Fibroblast of skin of right quadriceps (primary cell): ENCODE measurements at regions not wholly inside any gene's neighbourhood (a gene's known extent, or its start where the extent isn't known, plus 50 kb on each side); places are given as distances from the start of the nearest gene placed in this dataset.
A peak's percentile ranks its signal among the peaks of the same experiment; 100 is the strongest.
"Not testable (repeated sequence)": the region's sequence is repeated elsewhere in the genome, so short reads cannot be mapped to it uniquely, and the experiment has no call there.

Experiments used
- DNase-seq: peaks from one replicate; pipeline ENCODE4 v3.0.0-alpha.2; 2013

DNA sequence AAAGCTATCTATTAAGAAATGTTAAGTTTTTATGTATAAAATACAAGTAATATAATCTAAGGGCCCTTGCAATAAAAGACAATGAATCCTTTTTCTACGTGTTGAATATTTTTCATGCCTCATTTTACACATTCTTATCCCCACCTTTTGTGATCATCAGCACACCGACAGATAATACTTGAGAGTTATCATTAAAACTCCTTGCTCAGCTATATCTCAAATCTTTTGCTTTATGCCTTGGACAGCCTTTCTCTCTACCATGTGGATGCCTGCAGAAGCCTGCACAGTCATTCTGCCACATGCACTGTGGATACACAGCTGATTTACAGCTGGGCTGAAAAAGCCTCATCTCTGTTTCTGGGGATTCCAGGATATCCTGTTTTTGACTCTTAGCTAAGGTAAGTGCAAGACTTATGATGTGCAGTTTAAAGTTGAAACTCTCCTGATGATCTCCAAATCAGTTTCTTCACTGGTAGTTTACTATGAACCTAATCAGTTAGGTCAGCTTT lies 1565.1 kb downstream of the SI start:
- DNase-seq, result no peak

DNA sequence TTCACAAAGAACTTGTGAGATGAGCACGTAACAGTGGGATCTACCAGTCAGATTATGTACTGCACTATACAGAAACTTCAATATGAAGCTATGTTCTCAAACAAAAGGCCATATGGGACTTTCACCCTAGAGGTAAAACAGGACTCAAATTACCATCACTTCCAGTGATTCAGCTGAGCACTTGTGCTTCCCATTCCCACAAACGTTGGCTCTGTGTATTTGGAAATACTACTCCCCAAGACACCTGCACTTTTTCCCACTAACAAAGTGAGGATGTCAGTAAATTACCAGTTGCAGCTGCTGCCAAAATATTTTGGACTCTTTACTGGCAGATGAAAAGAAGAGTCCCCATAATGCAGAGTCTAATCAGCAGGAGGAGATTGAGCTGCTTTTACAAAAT lies 1570.1 kb downstream of the SI start:
- DNase-seq, result no peak

DNA sequence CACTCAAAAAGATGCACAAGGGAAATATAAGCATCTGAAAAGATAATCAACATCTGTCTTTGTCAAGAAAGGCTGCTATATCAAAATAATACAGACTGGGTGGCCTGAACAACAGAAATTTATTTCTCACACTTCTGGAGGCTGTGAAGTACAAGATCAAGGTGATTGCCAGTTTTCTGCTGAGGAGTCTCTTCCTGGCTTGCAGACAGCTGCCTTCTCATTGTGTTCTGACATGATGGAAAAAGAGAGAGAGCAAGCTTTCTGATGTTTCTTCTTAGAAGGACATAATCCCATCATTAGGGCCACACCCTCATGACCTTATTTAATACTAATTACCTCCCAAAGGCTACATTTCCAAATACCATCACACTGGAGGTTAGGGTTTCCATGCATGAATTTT lies 1573.3 kb downstream of the SI start:
- DNase-seq, result no peak

DNA sequence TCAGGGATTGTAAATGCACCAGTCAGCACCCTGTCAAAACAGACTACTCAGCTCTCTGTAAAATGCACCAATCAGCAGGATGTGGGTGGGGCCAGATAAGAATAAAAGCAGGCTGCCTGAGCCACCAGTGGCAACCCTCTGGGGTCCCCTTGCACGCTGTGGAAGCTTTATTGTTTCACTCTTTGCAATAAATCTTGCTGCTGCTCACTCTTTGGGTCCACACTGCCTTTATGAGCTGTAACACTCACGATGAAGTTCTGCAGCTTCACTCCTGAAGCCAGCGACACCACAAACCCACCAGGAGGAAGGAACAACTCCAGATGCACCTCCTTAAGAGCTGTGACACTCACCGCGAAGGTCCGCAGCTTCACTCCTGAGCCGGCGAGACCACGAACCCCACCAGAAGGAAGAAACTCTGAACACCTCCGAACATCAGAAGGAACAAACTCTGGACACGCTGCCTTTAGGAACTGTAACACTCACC lies 1578.5 kb downstream of the SI start:
- DNase-seq, result not testable (repeated sequence)

DNA sequence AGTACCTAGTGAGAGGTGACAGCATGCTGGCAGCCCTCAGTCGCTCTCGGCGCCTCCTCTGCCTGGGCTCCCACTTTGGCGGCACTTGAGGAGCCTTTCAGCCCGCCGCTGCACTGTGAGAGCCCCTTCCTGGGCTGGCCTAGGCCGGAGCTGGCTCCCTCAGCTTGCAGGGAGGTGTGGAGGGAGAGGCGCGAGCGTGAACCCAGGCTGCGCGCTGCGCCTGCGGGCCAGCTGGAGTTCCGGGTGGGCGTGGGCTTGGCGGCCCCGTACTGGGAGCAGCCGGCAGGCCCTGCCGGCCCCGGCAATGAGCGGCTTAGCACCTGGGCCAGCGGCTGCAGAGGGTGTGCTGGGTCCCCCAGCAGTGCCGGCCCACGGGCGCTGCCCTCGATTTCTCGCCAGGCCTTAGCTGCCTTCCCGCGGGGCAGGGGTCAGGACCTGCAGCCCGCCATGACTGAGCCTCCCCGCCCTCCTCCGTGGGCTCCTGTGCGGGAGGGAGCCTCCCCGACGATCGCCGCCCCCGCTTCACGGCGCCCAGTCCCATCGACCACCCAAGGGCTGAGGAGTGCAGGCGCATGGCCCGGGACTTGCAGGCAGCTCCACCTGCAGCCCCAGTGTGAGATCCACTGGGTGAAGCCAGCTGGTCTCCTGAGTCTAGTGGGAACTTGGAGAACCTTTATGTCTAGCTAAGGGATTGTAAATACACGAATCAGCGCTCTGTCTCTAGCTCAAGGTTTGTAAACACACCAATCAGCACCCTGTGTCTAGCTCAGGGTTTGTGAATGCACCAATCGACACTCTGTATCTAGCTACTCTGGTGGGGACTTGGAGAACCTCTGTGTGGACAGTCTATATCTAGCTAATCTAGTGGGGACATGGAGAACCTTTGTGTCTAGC lies 1579.2 kb downstream of the SI start:
- DNase-seq, result not testable (repeated sequence)

DNA sequence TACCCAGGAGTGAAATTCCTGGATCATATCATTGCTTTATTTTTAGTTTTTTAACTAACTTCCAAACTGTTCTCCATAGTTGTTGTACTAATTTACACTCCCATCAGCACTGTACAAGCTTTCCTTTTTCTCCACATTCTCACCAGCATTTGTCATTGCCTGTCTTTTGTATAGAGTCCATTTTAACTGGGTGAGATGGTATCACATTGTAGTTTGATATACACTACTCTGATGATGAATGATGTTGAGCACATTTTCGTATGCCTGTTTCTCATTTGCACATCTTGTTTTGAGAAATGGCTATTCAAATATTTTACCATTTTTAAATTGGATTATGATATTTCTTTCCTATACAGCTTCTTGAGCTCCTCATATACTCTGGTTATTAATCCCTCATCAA lies 1586.6 kb downstream of the SI start:
- no peak for DNase-seq

DNA sequence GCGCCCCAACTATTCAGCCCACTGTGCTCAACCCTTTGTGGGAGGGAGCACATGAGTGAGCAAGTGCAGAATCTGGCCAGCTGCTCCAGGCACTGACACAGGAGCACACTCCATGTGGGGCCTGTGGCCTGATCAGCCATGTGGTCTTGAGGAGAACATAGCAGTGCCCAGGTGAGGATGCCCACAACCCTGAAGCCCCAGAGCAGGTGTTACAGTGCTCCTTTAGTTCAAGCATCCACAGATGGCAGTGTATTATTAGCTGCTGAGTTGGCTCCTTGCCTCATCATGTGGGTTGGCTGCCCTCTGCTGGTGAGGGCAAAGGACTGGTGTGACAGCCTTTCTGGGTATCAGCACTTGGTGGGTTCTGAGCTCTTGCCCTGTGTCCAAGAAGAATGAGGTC lies 1588.2 kb downstream of the SI start:
- DNase-seq, result peak; percentile 20

DNA sequence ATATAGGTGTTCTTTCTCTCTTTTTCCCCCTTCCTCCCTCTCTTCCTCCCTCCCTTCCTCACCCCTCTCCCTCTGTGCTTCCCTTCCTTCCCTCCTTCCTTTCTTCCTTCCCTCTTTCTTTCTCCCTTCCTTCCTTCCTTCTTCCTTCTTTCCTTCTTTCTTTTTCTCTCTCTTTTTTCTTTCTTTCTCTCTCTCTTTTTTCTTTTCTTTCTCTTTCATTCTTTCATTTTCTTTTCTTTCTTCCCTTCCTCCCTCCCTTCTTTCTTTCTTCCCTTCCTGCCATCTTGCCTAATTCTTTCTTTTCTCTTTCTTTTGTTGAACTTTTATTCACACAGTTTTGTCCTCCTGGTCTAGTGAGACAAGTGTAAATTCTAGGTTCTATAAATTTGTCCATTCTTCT lies 1595.6 kb downstream of the SI start:
- DNase-seq, result no peak

DNA sequence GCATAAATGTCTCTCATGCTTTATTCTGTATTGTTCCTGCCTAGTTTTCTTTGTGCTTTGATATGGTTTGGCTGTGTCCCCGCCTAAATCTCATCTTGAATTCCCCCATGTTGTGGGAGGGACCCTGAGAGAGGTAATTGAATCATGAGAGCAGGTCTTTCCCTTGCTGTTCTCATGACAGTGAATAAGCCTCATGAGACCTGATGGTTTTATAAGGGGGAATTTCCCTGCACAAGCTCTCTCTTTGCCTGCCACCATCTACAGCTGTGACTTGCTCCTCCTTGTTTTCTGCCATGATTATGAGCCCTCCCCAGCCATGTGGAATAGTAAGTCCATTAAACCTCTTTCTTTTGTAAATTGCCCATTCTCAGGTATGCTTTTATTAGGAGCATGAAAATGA lies 1596.6 kb downstream of the SI start:
- DNase-seq, result no peak

DNA sequence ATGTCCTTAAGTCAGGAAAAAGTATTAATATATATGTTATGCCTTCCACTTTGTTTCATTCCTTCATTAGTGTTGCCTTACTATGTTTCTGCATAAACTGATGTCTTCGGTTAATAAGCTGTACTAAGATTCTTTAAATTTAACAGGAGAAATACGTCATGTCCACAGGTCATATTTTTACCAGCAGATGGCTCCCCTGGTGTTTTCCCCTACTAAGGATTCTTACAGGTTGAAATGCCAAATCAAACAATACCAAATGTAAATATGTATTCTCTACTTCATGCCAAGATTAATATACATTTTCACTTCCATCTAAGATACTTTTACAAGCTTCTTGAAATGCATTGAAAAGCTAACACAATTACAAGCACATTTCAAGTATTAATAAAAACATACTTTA lies 1602.1 kb downstream of the SI start:
- DNase-seq, result no peak

DNA sequence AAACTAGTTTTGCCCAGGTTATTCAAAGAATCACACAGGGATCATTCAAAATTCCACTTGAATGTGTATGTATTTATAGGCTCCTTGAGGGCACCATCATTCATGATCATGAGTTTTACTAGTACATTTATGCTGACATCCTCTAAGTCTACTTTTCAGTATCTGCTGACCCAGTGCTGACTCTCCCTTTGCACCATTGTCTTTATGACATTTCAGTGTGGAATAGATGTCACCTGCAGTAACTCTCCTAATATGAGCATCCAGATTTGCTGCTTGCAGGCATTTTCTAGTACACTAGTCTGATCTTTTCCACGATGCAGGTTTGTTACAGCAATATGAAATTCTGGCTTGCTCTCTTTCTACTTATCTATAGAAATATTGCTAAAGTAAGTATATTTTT lies 1603.5 kb downstream of the SI start:
- no peak for DNase-seq

DNA sequence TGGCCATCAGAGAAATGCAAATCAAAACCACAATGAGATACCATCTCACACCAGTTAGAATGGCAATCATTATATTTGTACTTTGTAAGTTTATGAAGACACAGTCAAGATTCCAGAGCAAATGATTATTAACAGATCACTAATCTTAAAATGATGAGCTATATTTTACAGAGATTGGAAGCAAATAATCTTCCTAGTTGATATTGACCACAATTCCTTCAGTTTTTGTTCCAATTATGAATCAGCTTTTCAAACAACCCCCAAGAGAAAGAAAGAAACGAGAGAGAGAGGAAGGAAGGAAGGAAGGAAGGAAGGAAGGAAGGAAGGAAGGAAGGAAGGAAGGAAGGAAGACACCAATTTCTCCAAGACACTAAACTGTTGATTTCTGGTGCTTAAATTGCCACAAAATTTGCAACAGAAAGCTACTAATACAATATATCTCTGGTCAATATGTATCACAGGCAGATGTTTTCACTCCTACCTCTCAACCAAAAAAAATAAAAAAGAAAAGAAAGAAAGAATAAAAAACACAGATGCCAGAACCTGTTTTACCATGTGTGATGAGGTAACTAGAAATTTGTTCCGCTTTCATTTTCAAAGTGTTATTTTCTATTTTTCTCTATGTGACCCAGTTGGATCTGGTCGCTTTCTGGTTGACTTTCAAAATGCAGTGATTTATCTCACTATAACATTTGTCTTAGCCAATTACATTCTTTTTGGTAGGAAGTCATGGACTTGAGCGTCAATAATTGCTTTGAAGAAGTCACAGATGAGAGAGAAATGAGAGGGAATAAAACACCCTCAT lies 1609.6 kb downstream of the SI start:
- no peak for DNase-seq

DNA sequence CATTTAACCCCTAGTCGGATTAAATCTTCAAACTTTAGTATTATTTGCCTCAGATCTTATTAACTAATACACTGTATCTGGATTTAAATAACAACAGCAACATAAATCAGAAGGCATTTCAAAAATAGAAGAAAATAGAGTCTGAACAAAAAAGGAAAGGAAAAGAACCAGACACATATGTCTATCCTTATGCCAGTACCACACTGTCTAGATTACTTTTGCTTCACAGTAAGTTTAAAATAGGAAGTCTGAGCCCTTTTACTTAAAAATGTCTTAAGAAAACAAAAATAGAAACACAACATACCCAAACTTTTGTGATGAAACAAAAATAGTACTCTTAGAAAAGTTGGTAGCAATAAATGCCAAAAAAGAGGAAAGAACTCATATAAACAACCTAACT lies 1615.8 kb downstream of the SI start:
- no peak for DNase-seq

DNA sequence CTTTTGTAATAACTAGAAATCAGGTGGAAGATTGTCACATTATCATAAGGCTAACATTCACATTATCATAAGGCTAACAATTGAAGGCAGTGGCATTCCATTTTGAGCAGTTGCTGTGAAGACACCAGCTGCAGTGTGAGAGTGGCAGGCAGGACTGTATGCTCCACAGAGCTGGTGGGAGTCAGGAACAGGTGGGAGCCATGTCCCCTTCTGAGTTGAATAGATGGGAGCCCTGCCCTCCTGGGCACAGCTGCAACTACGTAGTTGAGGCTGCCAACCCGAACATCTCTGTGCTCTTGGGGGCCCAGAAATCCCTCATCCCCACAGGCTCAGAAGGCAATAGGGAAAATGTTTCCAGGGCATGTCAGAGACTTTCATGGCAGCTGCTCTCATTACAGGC lies 1627.6 kb downstream of the SI start:
- no peak for DNase-seq

DNA sequence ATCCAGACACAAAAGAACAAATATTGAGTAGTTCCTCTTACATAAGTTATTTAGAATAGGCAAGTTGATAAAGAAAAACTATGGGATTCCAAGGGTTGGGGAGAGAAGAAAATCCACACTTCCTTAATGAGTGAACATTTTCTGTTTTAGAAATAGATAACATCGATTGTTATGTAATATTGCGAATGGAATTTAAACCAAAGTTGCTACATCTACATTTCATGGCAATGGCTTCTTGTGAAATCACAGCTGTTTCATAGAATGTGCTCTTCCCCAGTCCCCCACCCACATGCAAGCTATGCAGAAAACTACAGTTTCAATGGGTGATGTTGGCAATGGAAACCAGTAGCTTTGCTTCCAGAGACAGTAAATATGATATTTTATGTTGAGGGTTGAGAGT lies 1639.5 kb downstream of the SI start:
- DNase-seq, result no peak

DNA sequence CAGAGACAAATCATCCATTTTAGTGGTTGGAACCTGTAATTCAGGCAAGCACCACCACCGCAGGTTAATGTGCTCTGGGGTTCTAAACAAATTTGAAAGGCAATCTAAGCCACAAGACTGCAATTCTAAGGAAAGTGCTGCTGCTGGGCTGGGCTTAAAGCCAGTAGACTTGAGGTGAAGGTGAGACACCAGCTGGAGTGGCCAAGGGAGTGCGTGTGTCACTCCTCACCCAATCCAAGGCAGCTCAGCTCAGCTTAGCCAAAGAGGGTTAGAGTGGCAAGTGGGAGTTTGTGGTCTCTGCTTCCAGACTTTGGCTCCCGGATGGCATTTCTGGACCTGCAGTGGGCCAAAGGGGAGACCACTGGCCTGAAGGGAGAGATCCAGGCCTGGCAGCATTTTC lies 1655.6 kb downstream of the SI start:
- no peak for DNase-seq

DNA sequence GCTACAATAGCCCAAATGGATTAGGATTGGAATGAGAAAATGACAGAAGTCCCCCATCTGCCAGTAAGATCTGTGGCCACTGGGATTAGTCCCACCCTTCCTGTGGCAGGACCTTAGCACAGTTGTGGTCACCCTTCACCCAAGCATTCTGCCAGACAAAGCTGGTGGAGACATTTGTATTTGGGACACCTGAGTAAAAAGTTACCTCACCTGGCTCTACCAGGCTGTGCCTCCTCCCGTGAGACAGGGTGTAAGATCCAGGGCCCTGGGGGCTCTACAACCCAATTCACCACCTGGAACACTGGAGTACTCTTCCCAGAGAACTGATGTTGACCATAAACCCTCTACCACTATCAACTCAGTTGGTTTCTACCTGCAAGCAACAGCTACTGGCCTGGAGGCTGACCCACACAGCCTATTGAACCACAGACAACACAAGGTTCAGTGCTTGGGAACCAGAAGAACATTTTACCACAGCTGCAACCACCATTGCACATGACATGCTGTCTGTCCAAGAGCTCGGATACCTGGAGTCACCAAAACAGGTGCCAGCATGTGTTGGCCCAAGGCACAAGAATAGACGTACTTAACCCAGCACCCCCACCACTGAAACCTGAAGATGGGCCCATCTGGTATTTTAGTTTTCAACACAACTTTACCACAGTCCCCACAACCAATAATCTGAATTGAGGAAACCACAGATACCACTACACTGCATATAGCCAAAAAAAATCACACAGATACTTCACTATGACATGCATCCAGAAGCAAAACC lies 1686.7 kb downstream of the SI start:
- no peak for DNase-seq

DNA sequence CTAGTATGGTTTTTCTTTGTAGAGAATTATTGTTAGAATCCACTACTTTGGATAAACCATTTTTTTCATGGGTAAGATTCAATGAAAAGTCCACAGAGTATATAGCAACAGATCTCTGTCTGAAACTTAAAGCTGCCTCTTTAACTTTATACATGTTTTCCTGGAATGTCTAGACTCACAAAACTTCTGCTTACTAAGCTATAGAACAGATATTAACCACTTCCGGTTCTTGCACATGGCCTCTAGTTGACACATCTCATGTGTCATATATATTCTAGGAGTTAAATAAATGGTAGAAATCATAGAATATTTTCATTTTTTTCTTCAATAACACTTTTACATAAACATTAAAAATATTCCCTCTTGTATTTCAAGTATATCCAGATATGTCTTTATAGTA lies 1693.9 kb downstream of the SI start:
- peak; percentile 0 for DNase-seq

DNA sequence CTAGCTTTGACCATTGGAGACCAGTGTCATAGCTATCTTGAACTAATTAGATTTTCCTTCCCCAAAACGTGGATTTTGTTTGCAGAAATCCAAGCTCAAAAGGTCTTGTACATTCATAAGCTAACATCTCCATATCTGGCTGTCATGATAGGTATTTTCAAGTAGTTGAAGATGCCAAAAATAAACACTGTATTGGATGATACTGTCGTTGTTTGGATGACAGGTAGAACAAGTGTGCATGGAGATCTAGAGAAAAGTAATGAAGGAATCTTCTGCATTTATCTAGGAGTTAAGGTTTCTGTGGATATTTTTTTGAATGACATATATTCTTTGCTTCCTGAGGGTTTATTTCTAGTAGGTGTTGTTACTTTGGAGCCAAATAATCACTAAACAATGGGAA lies 1696.1 kb downstream of the SI start:
- DNase-seq, result no peak

DNA sequence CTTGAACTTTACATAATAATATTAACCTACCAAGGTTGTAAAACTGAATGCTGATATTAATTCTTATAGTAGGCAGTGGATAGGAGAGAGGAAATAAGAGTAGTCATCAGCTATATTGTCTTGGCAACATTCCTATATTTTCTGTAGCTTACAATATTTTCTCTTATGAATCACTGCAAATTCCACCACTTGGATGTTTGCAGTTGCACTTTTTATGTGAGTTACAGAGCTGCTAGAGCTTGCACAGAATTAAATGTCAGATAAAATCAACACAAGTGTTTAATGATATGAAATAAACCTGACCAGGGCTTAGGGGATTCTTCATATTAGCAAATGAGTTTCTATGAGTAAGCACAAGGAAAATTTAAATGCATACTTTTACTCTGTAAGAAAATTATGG lies 1710.1 kb downstream of the SI start:
- DNase-seq, result peak; percentile 61

DNA sequence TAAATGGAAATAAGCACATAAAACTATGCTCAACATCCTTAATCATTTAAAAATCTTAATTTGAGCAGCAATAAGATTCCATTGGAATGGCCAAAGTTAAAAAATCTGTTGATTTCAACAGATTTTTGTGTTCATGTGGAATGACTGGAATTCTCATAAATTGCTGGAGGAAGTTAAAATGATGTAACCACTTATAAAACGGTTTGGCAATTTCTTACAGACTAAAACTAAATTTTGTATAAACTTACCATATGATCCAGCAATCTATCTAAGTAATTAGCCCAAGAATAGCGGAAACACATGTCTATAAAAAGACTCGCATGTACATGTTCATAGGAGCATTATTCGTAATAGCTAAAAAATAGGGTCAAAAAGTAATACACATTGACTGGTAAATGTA lies 1713.6 kb downstream of the SI start:
- DNase-seq, result no peak

DNA sequence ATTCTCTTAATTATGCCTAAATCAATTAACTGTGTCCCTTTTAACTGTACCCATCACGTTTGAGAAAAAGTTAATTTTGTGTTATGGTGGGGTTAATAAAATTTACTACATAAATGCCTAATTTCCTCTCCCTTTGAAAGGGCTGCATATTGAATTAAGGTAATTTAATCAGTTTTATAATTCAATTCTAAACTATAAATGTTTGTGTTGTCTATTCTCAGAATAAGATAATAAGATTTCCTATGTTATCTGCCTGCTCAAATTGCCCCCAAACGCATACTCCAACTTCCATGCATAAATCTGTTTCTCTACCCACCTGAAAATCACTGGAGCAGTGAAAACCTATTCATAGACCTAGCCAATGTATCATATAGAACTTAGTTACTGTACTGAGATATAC lies 1716.1 kb downstream of the SI start:
- no peak for DNase-seq

DNA sequence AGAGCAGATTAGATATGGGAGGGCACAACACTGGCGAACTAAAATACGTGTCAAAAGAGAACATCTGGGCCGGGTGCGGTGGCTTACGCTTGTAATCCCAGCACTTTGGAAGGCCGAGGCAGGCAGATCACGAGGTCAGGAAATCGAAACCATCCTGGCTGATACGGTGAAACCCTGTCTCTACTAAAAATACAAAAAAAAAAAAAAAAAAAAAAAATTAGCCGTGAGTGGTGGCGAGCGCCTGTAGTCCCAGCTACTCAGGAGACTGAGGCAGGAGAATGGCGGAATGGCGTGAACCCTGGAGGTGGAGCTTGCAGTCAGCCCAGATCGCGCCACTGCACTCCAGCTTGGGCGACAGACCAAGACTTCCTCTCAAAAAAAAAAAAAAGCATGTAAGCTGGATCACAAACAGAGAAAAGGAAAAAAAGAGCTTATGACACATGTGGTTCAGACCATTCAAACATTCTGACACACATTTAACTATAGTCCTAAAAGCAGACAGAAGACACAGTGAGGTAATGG lies 1716.9 kb downstream of the SI start:
- not testable (repeated sequence) for DNase-seq
